Activated CD8-positive, alpha-beta memory T cell treated with anti-CD3 and anti-CD28 coated beads, Interleukin-2, amount 50 U/mL, for 1 hour (primary cell): ENCODE measurements at regions not wholly inside any gene's neighbourhood (a gene's known extent, or its start where the extent isn't known, plus 50 kb on each side); places are given as distances from the start of the nearest gene placed in this dataset.
"Not testable (repeated sequence)": the region's sequence is repeated elsewhere in the genome, so short reads cannot be mapped to it uniquely, and the experiment has no call there.

ENCODE experiments used
- DNase-seq: peaks from one replicate; pipeline ENCODE4 v3.0.0-alpha.2; 2020; ENCODE audit errors: extremely low read depth

GRCh38 chr12:88753707-88754106, 173.4 kb upstream of the KITLG start:
- no peak for DNase-seq

- no peak for DNase-seq
These were observed 172.8 kb upstream of the KITLG start for GRCh38 chr12:88753066-88753465.

GRCh38 chr12:88752183-88752582, 171.9 kb upstream of the KITLG start:
- no peak for DNase-seq

- no peak for DNase-seq
These were observed 170.7 kb upstream of the KITLG start for GRCh38 chr12:88750867-88751543.

- DNase-seq, result no peak
These were observed 166.1 kb upstream of the KITLG start for GRCh38 chr12:88746386-88746785.

GRCh38 chr12:88743946-88744685, 163.8 kb upstream of the KITLG start:
- DNase-seq, result no peak

GRCh38 chr12:88737838-88738472, 157.7 kb upstream of the KITLG start:
- DNase-seq, result no peak

GRCh38 chr12:88736031-88736430, 155.8 kb upstream of the KITLG start:
- no peak for DNase-seq

GRCh38 chr12:88733008-88733407, 152.7 kb upstream of the KITLG start:
- DNase-seq, result no peak

- DNase-seq, result no peak
These were observed 148.9 kb upstream of the KITLG start for GRCh38 chr12:88729196-88729595.

GRCh38 chr12:88726806-88727720, 146.8 kb upstream of the KITLG start:
- no peak for DNase-seq

GRCh38 chr12:88725592-88726143, 145.4 kb upstream of the KITLG start:
- DNase-seq, result no peak

GRCh38 chr12:88723219-88723618, 142.9 kb upstream of the KITLG start:
- DNase-seq, result no peak

GRCh38 chr12:88720785-88721650, 140.7 kb upstream of the KITLG start:
- no peak for DNase-seq

GRCh38 chr12:88720231-88720630, 140.0 kb upstream of the KITLG start:
- no peak for DNase-seq

GRCh38 chr12:88717188-88717587, 136.9 kb upstream of the KITLG start:
- no peak for DNase-seq

GRCh38 chr12:88716240-88716639, 136.0 kb upstream of the KITLG start:
- DNase-seq, result no peak

- no peak for DNase-seq
These were observed 135.4 kb upstream of the KITLG start for GRCh38 chr12:88715673-88716072.

GRCh38 chr12:88714263-88714882, 134.1 kb upstream of the KITLG start:
- not testable (repeated sequence) for DNase-seq

- DNase-seq, result no peak
These were observed 127.5 kb upstream of the KITLG start for GRCh38 chr12:88707800-88708199.
